GM23338 (cell line): ENCODE measurements at regions not wholly inside any gene's neighbourhood (a gene's known extent, or its start where the extent isn't known, plus 50 kb on each side); places are given as distances from the start of the nearest gene placed in this dataset.

Experiments used
- ATAC-seq: fragments of 200-7000 bp; cut with Tn5 transposase; 3 replicates; pipeline ENCODE4 v1.9.1; 2020
- DNase-seq: peaks from one replicate; pipeline ENCODE4 v3.0.0-alpha.2; 2015; ENCODE audit warnings: low spot score
- H2AFZ ChIP-seq: fragments of 200-600 bp; sonication (generic); 2 replicates; pipeline ENCODE4 v1.8.0; 2016; ENCODE audit warnings: antibody characterized with exemption, mild to moderate bottlenecking, moderate library complexity
- H3F3A ChIP-seq: fragments of 200-600 bp; sonication (generic); replicated peaks from 2 replicates; pipeline ENCODE4 v1.8.0; 2017; ENCODE audit warnings: antibody characterized with exemption, mixed run types, low read depth
- H3K27ac ChIP-seq: fragments of 200-600 bp; sonication (generic); 2 replicates; pipeline ENCODE4 v1.6.1; 2016; ENCODE audit warnings: low read depth
- H3K27me3 ChIP-seq: fragments of 200-600 bp; sonication (generic); 2 replicates; pipeline ENCODE4 v1.8.0; 2016; ENCODE audit warnings: mild to moderate bottlenecking, mixed run types, moderate library complexity; ENCODE audit not compliant: insufficient read depth
- H3K36me3 ChIP-seq: fragments of 200-600 bp; sonication (generic); 2 replicates; pipeline ENCODE4 v1.8.0; 2016; ENCODE audit warnings: mild to moderate bottlenecking; ENCODE audit not compliant: insufficient read depth
- H3K4me1 ChIP-seq: fragments of 200-600 bp; sonication (generic); 2 replicates; pipeline ENCODE4 v1.8.0; 2016; ENCODE audit warnings: mild to moderate bottlenecking, moderate library complexity; ENCODE audit not compliant: insufficient read depth
- H3K4me2 ChIP-seq: fragments of 200-600 bp; sonication (generic); 2 replicates; pipeline ENCODE4 v1.7.1; 2017; ENCODE audit warnings: mixed run types
- H3K4me3 ChIP-seq: fragments of 200-600 bp; sonication (generic); 2 replicates; pipeline ENCODE4 v1.6.1; 2016; ENCODE audit warnings: mixed run types
- H3K79me2 ChIP-seq: fragments of 200-600 bp; sonication (generic); replicated peaks from 2 replicates; pipeline ENCODE4 v1.8.0; 2017; ENCODE audit warnings: mild to moderate bottlenecking; ENCODE audit not compliant: insufficient read depth
- H3K9me2 ChIP-seq: fragments of 200-600 bp; sonication (generic); 2 replicates; pipeline ENCODE4 v1.8.0; 2017; ENCODE audit not compliant: insufficient read depth
- H4K20me1 ChIP-seq: fragments of 200-600 bp; sonication (generic); replicated peaks from 2 replicates; pipeline ENCODE4 v1.8.0; 2017; ENCODE audit warnings: mild to moderate bottlenecking; ENCODE audit not compliant: insufficient read depth
- H3K27ac Mint-ChIP-seq: 2 replicates; pipeline ENCODE4 v1.8.0; 2020; ENCODE audit warnings: inconsistent platforms, mild to moderate bottlenecking, moderate library complexity, mixed read lengths
- H3K27me3 Mint-ChIP-seq: 3 replicates; pipeline ENCODE4 v1.8.0; 2022; ENCODE audit warnings: low read depth, mild to moderate bottlenecking, moderate library complexity, mixed read lengths, inconsistent platforms; ENCODE audit not compliant: insufficient read depth, poor library complexity
- H3K36me3 Mint-ChIP-seq: 3 replicates; pipeline ENCODE4 v1.8.0; 2021; ENCODE audit warnings: low read depth, mild to moderate bottlenecking, inconsistent platforms, moderate library complexity, mixed read lengths
- H3K4me1 Mint-ChIP-seq: 3 replicates; pipeline ENCODE4 v1.8.0; 2020; ENCODE audit warnings: mild to moderate bottlenecking, inconsistent platforms, mixed read lengths
- H3K4me3 Mint-ChIP-seq: 3 replicates; pipeline ENCODE4 v1.8.0; 2021; ENCODE audit warnings: moderate library complexity, mild to moderate bottlenecking, inconsistent platforms, mixed read lengths
- H3K9me3 Mint-ChIP-seq: 3 replicates; pipeline ENCODE4 v1.8.0; 2020; ENCODE audit warnings: moderate library complexity, mild to moderate bottlenecking, inconsistent platforms, mixed read lengths
- CTCF ChIP-seq, 2 experiments: fragments of 200-600 bp in 1 of 2; sonication (generic) in 1 of 2; conservative IDR thresholded peaks; 2 replicates each; pipeline versions ENCODE4 v1.5.1 to v1.6.1; 2016 to 2017; ENCODE audit warnings: antibody characterized with exemption in 2 of 2, low read depth in 2 of 2, mild to moderate bottlenecking in 2 of 2, moderate library complexity in 1 of 2
- ETS1 ChIP-seq: IDR thresholded peaks from 2 replicates; pipeline ENCODE4 v1.6.1; 2016; ENCODE audit warnings: antibody characterized with exemption
- EZH2 ChIP-seq: fragments of 200-600 bp; sonication (generic); IDR thresholded peaks from one replicate; pipeline ENCODE4 v1.8.0; 2017; ENCODE audit warnings: antibody characterized with exemption, mild to moderate bottlenecking, low read depth; ENCODE audit not compliant: unreplicated experiment
- EZH2phosphoT487 ChIP-seq: fragments of 200-600 bp; sonication (generic); IDR thresholded peaks from one replicate; pipeline ENCODE4 v1.8.1; 2018; ENCODE audit warnings: antibody characterized with exemption; ENCODE audit not compliant: unreplicated experiment
- JUNB ChIP-seq: IDR thresholded peaks from one replicate; pipeline ENCODE4 v1.6.1; 2016; ENCODE audit warnings: antibody characterized with exemption; ENCODE audit not compliant: unreplicated experiment
- NANOG ChIP-seq: IDR thresholded peaks from 2 replicates; pipeline ENCODE4 v1.6.1; 2016; ENCODE audit warnings: antibody characterized with exemption, borderline replicate concordance
- POLR2AphosphoS5 ChIP-seq: IDR thresholded peaks from 2 replicates; pipeline ENCODE4 v1.6.1; 2016; ENCODE audit warnings: antibody characterized with exemption, low read depth
- REST ChIP-seq: IDR thresholded peaks from one replicate; pipeline ENCODE4 v1.6.1; 2018; ENCODE audit warnings: antibody characterized with exemption; ENCODE audit not compliant: unreplicated experiment
- STAT1 ChIP-seq: IDR thresholded peaks from one replicate; pipeline ENCODE4 v1.6.1; 2016; ENCODE audit warnings: antibody characterized with exemption; ENCODE audit not compliant: unreplicated experiment
- ZNF331 ChIP-seq: fragments of 250-450 bp; sonication (Bioruptor Pico); IDR thresholded peaks from 2 replicates; pipeline ENCODE4 v1.5.0; 2020; ENCODE audit warnings: low read depth, mild to moderate bottlenecking, moderate library complexity
- ZNF462 ChIP-seq: fragments of 250-450 bp; sonication (Bioruptor Pico); IDR thresholded peaks from 2 replicates; pipeline ENCODE4 v1.5.0; 2020; ENCODE audit warnings: mild to moderate bottlenecking, moderate library complexity

GRCh38 chr5:168007286-168007685 lies 284.2 kb upstream of the WWC1 start (continued):
- TF ChIP-seq CTCF (conservative IDR thresholded peaks at IDR 0.05; ENCODE audit: low read depth in 2 of 2) (no peak), NANOG (no peak)

GRCh38 chr5:168008555-168008954 lies 282.9 kb upstream of the WWC1 start:
- Mint-ChIP-seq H3K4me1 (peaks cover 6% of the 10 kb centered on the region; the same call in 2 of the 3 replicates), H3K9me3 (no peaks in the 10 kb centered on the region), H3K27me3 (peaks cover 2% of the 10 kb centered on the region), H3K4me3 (no peak overlapping the region), H3K27ac (no peak overlapping the region), H3K36me3 (no peaks in the 10 kb centered on the region)
- Histone ChIP-seq H3K9me2 (peaks cover 6% of the 10 kb centered on the region; the same call in 1 of the 2 replicates), H3K4me2 (no peak overlapping the region), H3K27ac (no peak overlapping the region), H3K4me1 (no peaks in the 10 kb centered on the region), H4K20me1 (no peaks in the 10 kb centered on the region), H2AFZ (no peak overlapping the region), H3K4me3 (no peak overlapping the region), H3K36me3 (no peaks in the 10 kb centered on the region), H3K79me2 (no peaks in the 10 kb centered on the region), H3F3A (no peaks in the 10 kb centered on the region), H3K27me3 (no peaks in the 10 kb centered on the region)
- ATAC-seq = no peak
- DNase-seq = no peak
- TF ChIP-seq JUNB (no peak), ZNF462 (CRISPR knock-in tag) (no peak), CTCF (conservative IDR thresholded peaks at IDR 0.05; ENCODE audit: low read depth in 2 of 2) (no peak), EZH2phosphoT487 (no peak), ETS1 (no peak), POLR2AphosphoS5 (no peak), STAT1 (no peak), EZH2 (no peak), ZNF331 (no peak), REST (no peak)
